Loucy (cell line): ENCODE measurements at regions not wholly inside any gene's neighbourhood (a gene's known extent, or its start where the extent isn't known, plus 50 kb on each side); places are given as distances from the start of the nearest gene placed in this dataset.

Experiments used
- EZH2phosphoT487 ChIP-seq: fragments of 200-600 bp; IDR thresholded peaks from 2 replicates; pipeline ENCODE4 v1.6.1; 2018; ENCODE audit warnings: antibody characterized with exemption, mild to moderate bottlenecking, moderate library complexity, borderline replicate concordance
- TF ChIP-seq, protein P1 (sequence below): fragments of 200-600 bp; sonication (generic); conservative IDR thresholded peaks from 2 replicates; pipeline ENCODE4 v1.5.1; 2014; ENCODE audit warnings: mild to moderate bottlenecking, antibody characterized with exemption, low read length

DNA sequence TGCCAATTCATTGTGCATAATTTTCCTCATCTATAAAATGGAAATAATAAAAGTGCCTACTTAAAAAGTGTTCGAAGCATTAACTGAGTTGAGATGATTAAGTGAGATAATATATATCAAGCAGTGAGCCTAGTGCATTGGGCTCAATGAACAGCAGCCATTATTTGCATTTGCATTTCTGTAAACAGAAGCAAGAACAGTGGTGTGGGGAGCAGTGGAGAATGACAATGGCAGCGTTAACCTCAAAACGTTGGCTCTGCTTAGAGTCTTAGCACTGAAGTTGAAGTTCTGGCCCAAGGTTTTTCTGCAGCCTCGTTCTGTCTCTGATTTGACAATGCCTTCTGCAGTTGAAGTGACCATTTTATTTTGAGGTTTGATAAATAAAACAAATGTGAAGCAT, 466.3 kb upstream of the ONECUT1 start:
- TF ChIP-seq, protein P1, sequence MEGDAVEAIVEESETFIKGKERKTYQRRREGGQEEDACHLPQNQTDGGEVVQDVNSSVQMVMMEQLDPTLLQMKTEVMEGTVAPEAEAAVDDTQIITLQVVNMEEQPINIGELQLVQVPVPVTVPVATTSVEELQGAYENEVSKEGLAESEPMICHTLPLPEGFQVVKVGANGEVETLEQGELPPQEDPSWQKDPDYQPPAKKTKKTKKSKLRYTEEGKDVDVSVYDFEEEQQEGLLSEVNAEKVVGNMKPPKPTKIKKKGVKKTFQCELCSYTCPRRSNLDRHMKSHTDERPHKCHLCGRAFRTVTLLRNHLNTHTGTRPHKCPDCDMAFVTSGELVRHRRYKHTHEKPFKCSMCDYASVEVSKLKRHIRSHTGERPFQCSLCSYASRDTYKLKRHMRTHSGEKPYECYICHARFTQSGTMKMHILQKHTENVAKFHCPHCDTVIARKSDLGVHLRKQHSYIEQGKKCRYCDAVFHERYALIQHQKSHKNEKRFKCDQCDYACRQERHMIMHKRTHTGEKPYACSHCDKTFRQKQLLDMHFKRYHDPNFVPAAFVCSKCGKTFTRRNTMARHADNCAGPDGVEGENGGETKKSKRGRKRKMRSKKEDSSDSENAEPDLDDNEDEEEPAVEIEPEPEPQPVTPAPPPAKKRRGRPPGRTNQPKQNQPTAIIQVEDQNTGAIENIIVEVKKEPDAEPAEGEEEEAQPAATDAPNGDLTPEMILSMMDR: no peak
- no peak for TF ChIP-seq EZH2phosphoT487
